Neuronal stem cell (in vitro differentiated cells): ENCODE measurements at regions not wholly inside any gene's neighbourhood (a gene's known extent, or its start where the extent isn't known, plus 50 kb on each side); places are given as distances from the start of the nearest gene placed in this dataset.

Source experiments
- DNase-seq: peaks from one replicate; pipeline ENCODE4 v3.0.0-alpha.2; 2013; ENCODE audit warnings: low spot score
- H2AFZ ChIP-seq: one replicate; pipeline ENCODE4 v1.6.1; 2013; ENCODE audit warnings: mild to moderate bottlenecking, low read length, inconsistent platforms
- H2AK5ac ChIP-seq: 2 replicates; pipeline ENCODE4 v1.6.1; 2013; ENCODE audit warnings: low read depth, mild to moderate bottlenecking, inconsistent platforms, low read length, moderate library complexity, mixed read lengths
- H2BK120ac ChIP-seq: 2 replicates; pipeline ENCODE4 v1.6.1; 2013; ENCODE audit warnings: low read depth, mild to moderate bottlenecking, inconsistent platforms, low read length, moderate library complexity, mixed read lengths
- H2BK12ac ChIP-seq: one replicate; pipeline ENCODE4 v1.6.1; 2013; ENCODE audit warnings: low read length, inconsistent platforms
- H2BK15ac ChIP-seq: 2 replicates; pipeline ENCODE4 v1.6.1; 2013; ENCODE audit warnings: mild to moderate bottlenecking, low read length, inconsistent platforms, mixed read lengths
- H2BK5ac ChIP-seq: one replicate; pipeline ENCODE4 v1.6.1; 2013; ENCODE audit warnings: inconsistent platforms, mild to moderate bottlenecking, low read length, moderate library complexity
- H3K14ac ChIP-seq: one replicate; pipeline ENCODE4 v1.6.1; 2013; ENCODE audit warnings: low read length, inconsistent platforms
- H3K18ac ChIP-seq: 2 replicates; pipeline ENCODE4 v1.6.1; 2013; ENCODE audit warnings: low read length, inconsistent platforms
- H3K23ac ChIP-seq: 2 replicates; pipeline ENCODE4 v1.6.1; 2013; ENCODE audit warnings: low read depth, mild to moderate bottlenecking, mixed read lengths, low read length, inconsistent platforms; ENCODE audit not compliant: poor library complexity
- H3K27ac ChIP-seq: replicated peaks from 3 replicates; pipeline ENCODE4 v1.5.1; 2013; ENCODE audit warnings: low read length, inconsistent platforms
- H3K27me3 ChIP-seq, 3 experiments: 2 replicates each; pipeline ENCODE4 v1.6.1; 2013; ENCODE audit warnings: low read length in 3 of 3, mild to moderate bottlenecking in 2 of 3, inconsistent platforms in 1 of 3, low read depth in 1 of 3, mixed read lengths in 1 of 3, moderate library complexity in 1 of 3; ENCODE audit not compliant: control insufficient read depth in 3 of 3, insufficient read depth in 3 of 3
- H3K36me3 ChIP-seq, 2 donors: replicated peaks in 1 of 2; 2 replicates each; pipeline ENCODE4 v1.6.1; 2013; ENCODE audit warnings: low read length in 2 of 2; ENCODE audit not compliant: control insufficient read depth in 2 of 2, insufficient read depth in 2 of 2
- H3K4ac ChIP-seq: 2 replicates; pipeline ENCODE4 v1.6.1; 2013; ENCODE audit warnings: inconsistent platforms, mild to moderate bottlenecking, low read length, moderate library complexity
- H3K4me1 ChIP-seq, 2 donors: 1 replicate in 1 of 2; 2 replicates in 1 of 2; pipeline ENCODE4 v1.6.1; 2013; ENCODE audit warnings: low read length in 2 of 2, low read depth in 1 of 2; ENCODE audit not compliant: control insufficient read depth in 2 of 2, insufficient read depth in 1 of 2
- H3K4me2 ChIP-seq: one replicate; pipeline ENCODE4 v1.6.1; 2013; ENCODE audit warnings: mild to moderate bottlenecking, low read length, inconsistent platforms; ENCODE audit not compliant: insufficient read depth, poor library complexity, severe bottlenecking
- H3K4me3 ChIP-seq, 2 donors: 2 replicates each; pipeline ENCODE4 v1.5.1; 2013; ENCODE audit warnings: low read length in 2 of 2, mild to moderate bottlenecking in 2 of 2, inconsistent platforms in 1 of 2, moderate library complexity in 1 of 2
- H3K79me1 ChIP-seq: one replicate; pipeline ENCODE4 v1.6.1; 2013; ENCODE audit warnings: low read depth, mild to moderate bottlenecking, inconsistent platforms, low read length, moderate library complexity
- H3K9ac ChIP-seq: one replicate; pipeline ENCODE4 v1.6.1; 2013; ENCODE audit warnings: mild to moderate bottlenecking, low read depth, low read length, inconsistent platforms; ENCODE audit not compliant: poor library complexity
- H3K9me3 ChIP-seq, 2 donors: replicated peaks in 1 of 2; 2 replicates each; pipeline versions ENCODE3 to v1.6.1; 2013; ENCODE audit warnings: low read length in 2 of 2, mild to moderate bottlenecking in 2 of 2, inconsistent platforms in 1 of 2, low read depth in 1 of 2, mixed read lengths in 1 of 2, moderate library complexity in 1 of 2; ENCODE audit not compliant: control insufficient read depth in 2 of 2, insufficient read depth in 1 of 2
- H4K8ac ChIP-seq: one replicate; pipeline ENCODE4 v1.6.1; 2013; ENCODE audit warnings: low read depth, mild to moderate bottlenecking, inconsistent platforms, low read length, moderate library complexity
- H4K91ac ChIP-seq: one replicate; pipeline ENCODE4 v1.6.1; 2013; ENCODE audit warnings: low read length, low read depth, mild to moderate bottlenecking, inconsistent platforms; ENCODE audit not compliant: poor library complexity
- WGBS, 2 donors: extraction: QIAGEN DNeasy Blood & Tissue Kit; methylation state at CpG; one replicate each; pipeline ENCODE4 v1.1.7; 2013; ENCODE audit warnings: missing lambda C conversion rate in 2 of 2, mixed read lengths in 1 of 2; ENCODE audit not compliant: insufficient read length in 2 of 2, insufficient replicate concordance in 1 of 2; ENCODE audit errors: extremely low coverage in 2 of 2; 5-methylcytosine and 5-hydroxymethylcytosine counted together

GRCh38 chr13:64482373-64482772 lies 2747.8 kb downstream of the PCDH9 start:
- Histone ChIP-seq H3K36me3 (no peaks in the 10 kb centered on the region), H4K91ac (no peak overlapping the region), H3K79me1 (no peaks in the 10 kb centered on the region), H2BK5ac (no peak overlapping the region), H3K4me2 (no peak overlapping the region), H4K8ac (no peak overlapping the region), H3K4me3 (no peak overlapping the region), H3K9me3 (no peaks in the 10 kb centered on the region), H3K23ac (no peak overlapping the region), H2BK12ac (no peak overlapping the region), H3K27me3 (no peaks in the 10 kb centered on the region), H3K4me1 (no peaks in the 10 kb centered on the region), H2AK5ac (no peak overlapping the region), H3K27ac (no peak overlapping the region), H2AFZ (no peak overlapping the region), H3K9ac (no peak overlapping the region), H3K18ac (no peak overlapping the region), H3K4ac (no peak overlapping the region), H2BK120ac (no peak overlapping the region), H3K14ac (no peak overlapping the region), H2BK15ac (no peak overlapping the region)
- no CpG with 5 or more reads among the region's 3 CpGs for WGBS, 2 donors
- no peak for DNase-seq

- no peaks in the 10 kb centered on the region for H3K9me3 ChIP-seq
- no CpG with 5 or more reads among the region's 1 CpG for WGBS, 2 donors
Observed at GRCh38 chr13:64480672-64481071, 2749.5 kb downstream of the PCDH9 start.

GRCh38 chr13:64480211-64480610 lies 2749.9 kb downstream of the PCDH9 start:
- H3K27me3 ChIP-seq = no peaks in the 10 kb centered on the region
- H3K4me1 ChIP-seq = no peaks in the 10 kb centered on the region
- no peak overlapping the region for H3K9ac ChIP-seq
- no CpG with 5 or more reads among the region's 1 CpG for WGBS, 2 donors
- no peak overlapping the region for H3K18ac ChIP-seq
- no peak overlapping the region for H3K14ac ChIP-seq
- H2BK12ac ChIP-seq = no peak overlapping the region
- H2BK5ac ChIP-seq = no peak overlapping the region
- H2AK5ac ChIP-seq = no peak overlapping the region
- peak overlapping the region; percentile 11 for H2AFZ ChIP-seq
- H3K9me3 ChIP-seq = no peaks in the 10 kb centered on the region
- H3K4me2 ChIP-seq = no peak overlapping the region
- no peak overlapping the region for H2BK120ac ChIP-seq
- DNase-seq = no peak
- no peak overlapping the region for H3K27ac ChIP-seq
- H4K8ac ChIP-seq = no peak overlapping the region
- H3K4me3 ChIP-seq = no peak overlapping the region
- H3K23ac ChIP-seq = no peak overlapping the region
- H3K79me1 ChIP-seq = no peaks in the 10 kb centered on the region
- H3K4ac ChIP-seq = no peak overlapping the region
- H3K36me3 ChIP-seq = no peaks in the 10 kb centered on the region
- no peak overlapping the region for H2BK15ac ChIP-seq
- no peak overlapping the region for H4K91ac ChIP-seq

More at GRCh38 chr13:64480672-64481071, 2749.5 kb downstream of the PCDH9 start:
- Histone ChIP-seq H2BK15ac (no peak overlapping the region), H3K4me3 (no peak overlapping the region), H3K4ac (no peak overlapping the region), H3K79me1 (no peaks in the 10 kb centered on the region), H2BK12ac (no peak overlapping the region), H2BK5ac (no peak overlapping the region), H3K36me3 (no peaks in the 10 kb centered on the region), H2AK5ac (no peak overlapping the region), H3K14ac (no peak overlapping the region), H3K4me2 (no peak overlapping the region), H2BK120ac (no peak overlapping the region), H3K27me3 (no peaks in the 10 kb centered on the region), H3K23ac (no peak overlapping the region), H2AFZ (peak overlapping the region; percentile 11), H3K9ac (no peak overlapping the region), H3K18ac (no peak overlapping the region), H4K91ac (no peak overlapping the region), H3K27ac (no peak overlapping the region), H4K8ac (no peak overlapping the region), H3K4me1 (no peaks in the 10 kb centered on the region)
- no peak for DNase-seq

GRCh38 chr13:64477146-64477545 lies 2753.0 kb downstream of the PCDH9 start:
- H3K4me3 ChIP-seq = no peak overlapping the region
- no peak overlapping the region for H3K4me2 ChIP-seq
- H2AFZ ChIP-seq = no peak overlapping the region
- H2BK120ac ChIP-seq = no peak overlapping the region
- H3K4me1 ChIP-seq = no peaks in the 10 kb centered on the region
- H3K27me3 ChIP-seq = no peaks in the 10 kb centered on the region
- no peak overlapping the region for H2BK12ac ChIP-seq
- H3K23ac ChIP-seq = no peak overlapping the region
- H2BK5ac ChIP-seq = no peak overlapping the region
- H3K14ac ChIP-seq = no peak overlapping the region
- no peaks in the 10 kb centered on the region for H3K9me3 ChIP-seq
- no peak overlapping the region for H3K27ac ChIP-seq
- H4K91ac ChIP-seq = no peak overlapping the region
- no peak overlapping the region for H3K9ac ChIP-seq
- no peak overlapping the region for H3K4ac ChIP-seq
- DNase-seq = no peak
- H2AK5ac ChIP-seq = no peak overlapping the region
- no peak overlapping the region for H3K18ac ChIP-seq
- no peaks in the 10 kb centered on the region for H3K36me3 ChIP-seq
- no peaks in the 10 kb centered on the region for H3K79me1 ChIP-seq
- H4K8ac ChIP-seq = no peak overlapping the region
- H2BK15ac ChIP-seq = no peak overlapping the region
